H9 (cell line): ENCODE measurements at regions not wholly inside any gene's neighbourhood (a gene's known extent, or its start where the extent isn't known, plus 50 kb on each side); places are given as distances from the start of the nearest gene placed in this dataset.

Experiments used
- DNase-seq: peaks from one replicate; pipeline ENCODE4 v3.0.0-alpha.2; 2017
- H2AFZ ChIP-seq: one replicate; pipeline ENCODE4 v1.6.1; 2013; ENCODE audit warnings: mild to moderate bottlenecking, low read length, control low read depth, moderate library complexity
- H2AK5ac ChIP-seq: 2 replicates; pipeline ENCODE4 v1.6.1; 2013; ENCODE audit warnings: low read length, control low read depth, mixed read lengths; ENCODE audit not compliant: insufficient read length
- H2BK120ac ChIP-seq: one replicate; pipeline ENCODE4 v1.6.1; 2013; ENCODE audit warnings: low read depth, mild to moderate bottlenecking, low read length, control low read depth, inconsistent platforms; ENCODE audit not compliant: poor library complexity, severe bottlenecking
- H2BK12ac ChIP-seq: 2 replicates; pipeline ENCODE4 v1.6.1; 2013; ENCODE audit warnings: low read length, control low read depth, mixed read lengths, low read depth; ENCODE audit not compliant: insufficient read length
- H2BK15ac ChIP-seq: 2 replicates; pipeline ENCODE4 v1.6.1; 2013; ENCODE audit warnings: low read depth, low read length, control low read depth
- H2BK20ac ChIP-seq: one replicate; pipeline ENCODE4 v1.6.1; 2013; ENCODE audit warnings: low read depth, mild to moderate bottlenecking, low read length, control low read depth, inconsistent platforms; ENCODE audit not compliant: poor library complexity, severe bottlenecking
- H2BK5ac ChIP-seq: 2 replicates; pipeline ENCODE4 v1.6.1; 2013; ENCODE audit warnings: low read length, control low read depth, mixed read lengths; ENCODE audit not compliant: insufficient read length
- H3K14ac ChIP-seq: 2 replicates; pipeline ENCODE4 v1.6.1; 2013; ENCODE audit warnings: low read length, control low read depth; ENCODE audit not compliant: insufficient read depth
- H3K18ac ChIP-seq: 2 replicates; pipeline ENCODE4 v1.6.1; 2013; ENCODE audit warnings: low read depth, mild to moderate bottlenecking, mixed read lengths, low read length, control low read depth; ENCODE audit not compliant: insufficient read length
- H3K23ac ChIP-seq: 2 replicates; pipeline ENCODE4 v1.6.1; 2013; ENCODE audit warnings: low read length, control low read depth, mixed read lengths, low read depth; ENCODE audit not compliant: insufficient read length
- H3K23me2 ChIP-seq: 2 replicates; pipeline ENCODE4 v1.6.1; 2013; ENCODE audit warnings: low read depth, mild to moderate bottlenecking, mixed read lengths, low read length, control low read depth; ENCODE audit not compliant: insufficient read length, poor library complexity, severe bottlenecking
- H3K27ac ChIP-seq: 2 replicates; pipeline ENCODE4 v1.5.1; 2013; ENCODE audit warnings: low read length, control low read depth, mixed read lengths, low read depth; ENCODE audit not compliant: insufficient read length
- H3K27me3 ChIP-seq: 2 replicates; pipeline ENCODE4 v1.6.1; 2013; ENCODE audit warnings: low read length, control low read depth, inconsistent platforms; ENCODE audit not compliant: insufficient read depth
- H3K4ac ChIP-seq: 2 replicates; pipeline ENCODE4 v1.6.1; 2013; ENCODE audit warnings: low read depth, mild to moderate bottlenecking, control low read depth, inconsistent platforms, low read length, moderate library complexity
- H3K4me1 ChIP-seq: 2 replicates; pipeline ENCODE4 v1.6.1; 2013; ENCODE audit warnings: low read length, control low read depth, inconsistent platforms; ENCODE audit not compliant: insufficient read depth
- H3K4me2 ChIP-seq: 2 replicates; pipeline ENCODE4 v1.6.1; 2013; ENCODE audit warnings: low read length, control low read depth, mixed read lengths; ENCODE audit not compliant: insufficient read length, insufficient read depth
- H3K56ac ChIP-seq: 2 replicates; pipeline ENCODE4 v1.6.1; 2013; ENCODE audit warnings: low read depth, mild to moderate bottlenecking, mixed read lengths, low read length, control low read depth; ENCODE audit not compliant: insufficient read length
- H3K79me1 ChIP-seq: 2 replicates; pipeline ENCODE4 v1.6.1; 2013; ENCODE audit warnings: low read depth, mild to moderate bottlenecking, moderate library complexity, low read length, control low read depth, inconsistent platforms; ENCODE audit not compliant: insufficient read depth, poor library complexity, severe bottlenecking
- H3K79me2 ChIP-seq: 2 replicates; pipeline ENCODE4 v1.6.1; 2013; ENCODE audit warnings: low read length, control low read depth, inconsistent platforms; ENCODE audit not compliant: insufficient read depth
- H3K9ac ChIP-seq: 2 replicates; pipeline ENCODE4 v1.6.1; 2013; ENCODE audit warnings: low read length, control low read depth, mixed read lengths; ENCODE audit not compliant: insufficient read length; ENCODE audit errors: extremely low read depth
- H3K9me3 ChIP-seq: one replicate; pipeline ENCODE4 v1.6.1; 2013; ENCODE audit warnings: low read depth, low read length, inconsistent platforms; ENCODE audit not compliant: control insufficient read depth
- H3T11ph ChIP-seq: one replicate; pipeline ENCODE4 v1.6.1; 2013; ENCODE audit warnings: mild to moderate bottlenecking, low read length, control low read depth, inconsistent platforms
- H4K20me1 ChIP-seq: one replicate; pipeline ENCODE4 v1.6.1; 2013; ENCODE audit not compliant: control insufficient read depth, insufficient read length, insufficient read depth
- H4K5ac ChIP-seq: 2 replicates; pipeline ENCODE4 v1.6.1; 2013; ENCODE audit warnings: low read depth, mild to moderate bottlenecking, mixed read lengths, low read length, control low read depth; ENCODE audit not compliant: insufficient read length
- H4K8ac ChIP-seq: replicated peaks from 2 replicates; pipeline ENCODE4 v1.6.1; 2013; ENCODE audit warnings: low read length, control low read depth, mixed read lengths, low read depth; ENCODE audit not compliant: insufficient read length
- H4K91ac ChIP-seq: 2 replicates; pipeline ENCODE4 v1.6.1; 2013; ENCODE audit warnings: low read depth, mild to moderate bottlenecking, moderate library complexity, mixed read lengths, low read length, control low read depth; ENCODE audit not compliant: insufficient read length
- H3K27ac Mint-ChIP-seq, 3 experiments: 2 replicates in 2 of 3; 3 replicates in 1 of 3; pipeline ENCODE4 v1.8.0; 2020 to 2021; ENCODE audit warnings: mixed read lengths in 3 of 3, mild to moderate bottlenecking in 1 of 3, moderate library complexity in 1 of 3
- H3K27me3 Mint-ChIP-seq: 2 replicates; pipeline ENCODE4 v1.8.0; 2021; ENCODE audit warnings: low read depth, mild to moderate bottlenecking, moderate library complexity, mixed read lengths
- H3K36me3 Mint-ChIP-seq, 3 experiments: 2 replicates in 2 of 3; 3 replicates in 1 of 3; pipeline ENCODE4 v1.8.0; 2020 to 2021; ENCODE audit warnings: low read depth in 3 of 3, mixed read lengths in 3 of 3; ENCODE audit not compliant: insufficient read depth in 1 of 3
- H3K4me1 Mint-ChIP-seq, 2 experiments: 2 replicates each; pipeline ENCODE4 v1.8.0; 2020; ENCODE audit warnings: mixed read lengths in 2 of 2
- H3K4me3 Mint-ChIP-seq, 2 experiments: 2 replicates in 1 of 2; 3 replicates in 1 of 2; pipeline ENCODE4 v1.8.0; 2020 to 2021; ENCODE audit warnings: mild to moderate bottlenecking in 2 of 2, mixed read lengths in 2 of 2, moderate library complexity in 1 of 2
- H3K9me3 Mint-ChIP-seq, 2 experiments: 2 replicates in 1 of 2; 3 replicates in 1 of 2; pipeline ENCODE4 v1.8.0; 2020; ENCODE audit warnings: mild to moderate bottlenecking in 2 of 2, mixed read lengths in 2 of 2, moderate library complexity in 1 of 2
- TF ChIP-seq, protein P1 (sequence below): fragments of 200-600 bp; sonication (generic); conservative IDR thresholded peaks from 3 replicates; pipeline ENCODE4 v1.8.0; 2021; ENCODE audit warnings: antibody characterized with exemption, mild to moderate bottlenecking

DNA sequence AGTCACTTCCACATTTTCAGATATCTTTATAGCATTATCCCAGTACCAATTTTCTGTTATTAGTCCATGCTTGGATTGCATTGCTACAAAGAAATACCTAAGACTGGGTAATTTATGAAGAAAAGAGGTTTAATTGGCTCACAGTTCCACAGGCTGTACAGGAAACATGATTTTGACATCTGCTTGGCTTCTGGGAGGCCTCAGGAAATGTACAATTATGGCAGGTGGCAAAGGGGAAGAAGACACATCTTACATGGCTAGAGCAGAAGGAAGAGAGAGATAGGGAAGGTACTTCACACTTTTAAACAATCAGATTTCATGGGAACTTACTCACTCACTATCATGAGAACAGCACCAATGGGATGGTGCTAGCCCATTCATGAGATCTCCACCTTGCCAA is 172.3 kb upstream of the GPR149 start:
- H3K23me2 ChIP-seq, result no peaks in the 10 kb centered on the region
- no peaks in the 10 kb centered on the region for H3K79me2 ChIP-seq
- H3T11ph ChIP-seq, result no peak overlapping the region
- DNase-seq, result no peak
- no peaks in the 10 kb centered on the region for H3K27me3 ChIP-seq
- H2BK120ac ChIP-seq, result no peak overlapping the region
- no peak overlapping the region for H3K27ac ChIP-seq
- H3K79me1 ChIP-seq, result no peaks in the 10 kb centered on the region
- H2BK20ac ChIP-seq, result no peak overlapping the region
- no peaks in the 10 kb centered on the region for H3K9me3 ChIP-seq
- no peaks in the 10 kb centered on the region for H3K4me1 ChIP-seq
- H3K4ac ChIP-seq, result no peak overlapping the region
- no peak overlapping the region for H3K23ac ChIP-seq
- H3K4me2 ChIP-seq, result no peak overlapping the region
- H2BK15ac ChIP-seq, result no peak overlapping the region
- H3K4me3 Mint-ChIP-seq, result no peak overlapping the region
- no peak overlapping the region for H2AK5ac ChIP-seq
- H3K36me3 Mint-ChIP-seq, result no peaks in the 10 kb centered on the region; a peak in 1 of 7 replicates
- no peaks in the 10 kb centered on the region; a peak in 1 of 5 replicates for H3K9me3 Mint-ChIP-seq
- no peak overlapping the region for H3K56ac ChIP-seq
- no peak overlapping the region for H2AFZ ChIP-seq
- peaks cover 0 to 2% of the 10 kb centered on the region in 2 experiments; a peak in 1 of 4 replicates for H3K4me1 Mint-ChIP-seq
- H3K27me3 Mint-ChIP-seq, result no peaks in the 10 kb centered on the region
- TF ChIP-seq, protein P1, sequence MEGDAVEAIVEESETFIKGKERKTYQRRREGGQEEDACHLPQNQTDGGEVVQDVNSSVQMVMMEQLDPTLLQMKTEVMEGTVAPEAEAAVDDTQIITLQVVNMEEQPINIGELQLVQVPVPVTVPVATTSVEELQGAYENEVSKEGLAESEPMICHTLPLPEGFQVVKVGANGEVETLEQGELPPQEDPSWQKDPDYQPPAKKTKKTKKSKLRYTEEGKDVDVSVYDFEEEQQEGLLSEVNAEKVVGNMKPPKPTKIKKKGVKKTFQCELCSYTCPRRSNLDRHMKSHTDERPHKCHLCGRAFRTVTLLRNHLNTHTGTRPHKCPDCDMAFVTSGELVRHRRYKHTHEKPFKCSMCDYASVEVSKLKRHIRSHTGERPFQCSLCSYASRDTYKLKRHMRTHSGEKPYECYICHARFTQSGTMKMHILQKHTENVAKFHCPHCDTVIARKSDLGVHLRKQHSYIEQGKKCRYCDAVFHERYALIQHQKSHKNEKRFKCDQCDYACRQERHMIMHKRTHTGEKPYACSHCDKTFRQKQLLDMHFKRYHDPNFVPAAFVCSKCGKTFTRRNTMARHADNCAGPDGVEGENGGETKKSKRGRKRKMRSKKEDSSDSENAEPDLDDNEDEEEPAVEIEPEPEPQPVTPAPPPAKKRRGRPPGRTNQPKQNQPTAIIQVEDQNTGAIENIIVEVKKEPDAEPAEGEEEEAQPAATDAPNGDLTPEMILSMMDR, result no peak
- H3K9ac ChIP-seq, result no peak overlapping the region
- H3K18ac ChIP-seq, result no peak overlapping the region
- H2BK12ac ChIP-seq, result no peak overlapping the region
- no peak overlapping the region for H3K14ac ChIP-seq
- H4K20me1 ChIP-seq, result no peaks in the 10 kb centered on the region
- no peak overlapping the region for H4K91ac ChIP-seq
- no peak overlapping the region for H4K8ac ChIP-seq
- H2BK5ac ChIP-seq, result no peak overlapping the region
- H4K5ac ChIP-seq, result no peak overlapping the region
- no peak overlapping the region for H3K27ac Mint-ChIP-seq
